ENCODE measurements at regions not wholly inside any gene's neighbourhood (a gene's known extent, or its start where the extent isn't known, plus 50 kb on each side); places are given as distances from the start of the nearest gene placed in this dataset.

DNA sequence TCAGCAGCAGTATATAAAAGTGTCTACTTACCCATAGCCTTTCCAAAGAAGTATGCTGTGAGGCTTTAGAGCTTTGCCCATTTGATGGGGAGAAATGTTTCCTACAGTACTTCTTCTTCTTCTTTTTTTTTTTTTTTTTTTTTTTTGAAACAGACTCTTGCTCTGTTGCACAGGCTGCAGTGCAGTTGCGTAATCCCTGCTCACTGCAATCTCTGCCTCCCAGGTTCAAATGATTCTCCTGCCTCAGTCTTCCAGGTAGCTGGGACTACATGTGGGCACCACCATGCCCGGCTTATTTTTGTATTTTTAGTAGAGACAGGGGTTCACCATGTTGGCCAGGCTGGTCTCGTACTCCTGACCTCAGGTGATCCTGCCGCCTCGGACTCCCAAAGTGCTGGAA is 101.7 kb upstream of the TMEM26 start:
- no peak overlapping the region for H3K4me3 ChIP-seq (replicated peaks in 1 of 3)
- 96 to 99% methylated on average over 5 of the region's 5 CpGs for WGBS, 2 donors
- no peaks in the 10 kb centered on the region for H3K4me1 ChIP-seq
- no peaks in the 10 kb centered on the region for H3K27me3 ChIP-seq
- H3K9me3 ChIP-seq, result no peaks in the 10 kb centered on the region
- no peak for DNase-seq
- H3K27ac ChIP-seq, result no peak overlapping the region
- no peaks in the 10 kb centered on the region for H3K36me3 ChIP-seq
- intact Hi-C loops (cut with DNase I), result no loop called here
- TF ChIP-seq, protein P1, sequence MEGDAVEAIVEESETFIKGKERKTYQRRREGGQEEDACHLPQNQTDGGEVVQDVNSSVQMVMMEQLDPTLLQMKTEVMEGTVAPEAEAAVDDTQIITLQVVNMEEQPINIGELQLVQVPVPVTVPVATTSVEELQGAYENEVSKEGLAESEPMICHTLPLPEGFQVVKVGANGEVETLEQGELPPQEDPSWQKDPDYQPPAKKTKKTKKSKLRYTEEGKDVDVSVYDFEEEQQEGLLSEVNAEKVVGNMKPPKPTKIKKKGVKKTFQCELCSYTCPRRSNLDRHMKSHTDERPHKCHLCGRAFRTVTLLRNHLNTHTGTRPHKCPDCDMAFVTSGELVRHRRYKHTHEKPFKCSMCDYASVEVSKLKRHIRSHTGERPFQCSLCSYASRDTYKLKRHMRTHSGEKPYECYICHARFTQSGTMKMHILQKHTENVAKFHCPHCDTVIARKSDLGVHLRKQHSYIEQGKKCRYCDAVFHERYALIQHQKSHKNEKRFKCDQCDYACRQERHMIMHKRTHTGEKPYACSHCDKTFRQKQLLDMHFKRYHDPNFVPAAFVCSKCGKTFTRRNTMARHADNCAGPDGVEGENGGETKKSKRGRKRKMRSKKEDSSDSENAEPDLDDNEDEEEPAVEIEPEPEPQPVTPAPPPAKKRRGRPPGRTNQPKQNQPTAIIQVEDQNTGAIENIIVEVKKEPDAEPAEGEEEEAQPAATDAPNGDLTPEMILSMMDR (IDR thresholded peaks at IDR 0.05), result no peak
- TF ChIP-seq POLR2A (IDR thresholded peaks at IDR 0.05), result no peak

DNA sequence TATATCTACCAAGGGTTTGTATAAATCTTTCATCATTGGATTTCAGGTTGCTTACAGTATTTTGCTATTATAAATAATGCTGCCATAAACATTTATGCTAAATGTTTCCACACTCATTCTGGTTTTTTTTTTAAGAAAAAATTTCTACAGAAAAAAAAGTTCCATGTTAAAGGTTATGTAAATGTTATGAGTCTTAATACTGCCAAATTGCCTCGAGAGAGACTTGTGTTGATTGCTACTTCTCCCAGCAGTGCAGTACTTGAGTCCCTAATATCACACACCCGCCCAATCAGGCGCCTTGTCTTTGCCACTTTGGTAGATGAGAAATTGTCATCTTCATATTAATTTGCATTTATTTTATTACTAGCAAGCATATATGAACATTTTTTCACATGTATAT is 96.7 kb upstream of the TMEM26 start:
- no peak for TF ChIP-seq POLR2A (IDR thresholded peaks at IDR 0.05)
- TF ChIP-seq, protein P1 (IDR thresholded peaks at IDR 0.05), result no peak
- Histone ChIP-seq H3K27ac (no peak overlapping the region), H3K27me3 (no peaks in the 10 kb centered on the region), H3K36me3 (no peaks in the 10 kb centered on the region), H3K4me1 (no peaks in the 10 kb centered on the region), H3K4me3 (replicated peaks in 1 of 3) (no peak overlapping the region), H3K9me3 (no peaks in the 10 kb centered on the region)
- intact Hi-C loops (cut with DNase I), result no loop called here
- 78% methylated on average over 3 of the region's 3 CpGs for WGBS, 2 donors
- DNase-seq, result no peak

- WGBS, 2 donors, result 88 to 90% methylated on average over 4 of the region's 4 CpGs
- intact Hi-C loops (cut with DNase I), result no loop called here
- Histone ChIP-seq H3K27ac (no peak overlapping the region), H3K9me3 (no peaks in the 10 kb centered on the region), H3K36me3 (no peaks in the 10 kb centered on the region), H3K4me1 (no peaks in the 10 kb centered on the region), H3K27me3 (no peaks in the 10 kb centered on the region), H3K4me3 (replicated peaks in 1 of 3) (no peak overlapping the region)
- no peak for TF ChIP-seq POLR2A (IDR thresholded peaks at IDR 0.05)
- TF ChIP-seq, protein P1 (IDR thresholded peaks at IDR 0.05), result no peak
- DNase-seq, result no peak
Measured at GRCh38 chr10:61548364-61548763, 95.2 kb upstream of the TMEM26 start.

GRCh38 chr10:61547297-61547696 is 94.1 kb upstream of the TMEM26 start:
- Histone ChIP-seq H3K36me3 (no peaks in the 10 kb centered on the region), H3K4me3 (replicated peaks in 1 of 3) (no peak overlapping the region), H3K27ac (no peak overlapping the region), H3K9me3 (no peaks in the 10 kb centered on the region), H3K27me3 (no peaks in the 10 kb centered on the region), H3K4me1 (no peaks in the 10 kb centered on the region)
- TF ChIP-seq POLR2A (IDR thresholded peaks at IDR 0.05), result no peak
- TF ChIP-seq, protein P1 (IDR thresholded peaks at IDR 0.05), result no peak
- DNase-seq, result no peak
- intact Hi-C loops (cut with DNase I), result no loop called here
- WGBS, 2 donors, result 90 to 96% methylated on average over 1 of the region's 1 CpG

GRCh38 chr10:61545170-61545569 is 92.0 kb upstream of the TMEM26 start:
- Histone ChIP-seq H3K36me3 (no peaks in the 10 kb centered on the region), H3K4me1 (no peaks in the 10 kb centered on the region), H3K9me3 (no peaks in the 10 kb centered on the region), H3K4me3 (replicated peaks in 1 of 3) (no peak overlapping the region), H3K27ac (no peak overlapping the region), H3K27me3 (no peaks in the 10 kb centered on the region)
- TF ChIP-seq POLR2A (IDR thresholded peaks at IDR 0.05), result no peak
- TF ChIP-seq, protein P1 (IDR thresholded peaks at IDR 0.05), result no peak
- 83 to 86% methylated on average over 1 of the region's 1 CpG for WGBS, 2 donors
- intact Hi-C loops (cut with DNase I), result no loop called here
- no peak for DNase-seq

All from thyroid gland (tissue), 4 donors.